HG03025 (cell line): ENCODE measurements at regions not wholly inside any gene's neighbourhood (a gene's known extent, or its start where the extent isn't known, plus 50 kb on each side); places are given as distances from the start of the nearest gene placed in this dataset.
"Not testable (repeated sequence)": the region's sequence is repeated elsewhere in the genome, so short reads cannot be mapped to it uniquely, and the experiment has no call there.

Experiments
- ATAC-seq: cut with Tn5 transposase; IDR thresholded peaks from one replicate; pipeline ENCODE4 v1.9.1; 2021; ENCODE audit warnings: mild to moderate bottlenecking, moderate library complexity; ENCODE audit not compliant: unreplicated experiment, low FRiP score

- no peak for ATAC-seq
Measured at GRCh38 chr4:10866666-10867065, 182.1 kb upstream of the CLNK start.

- no peak for ATAC-seq
Measured at GRCh38 chr4:10861036-10861435, 176.5 kb upstream of the CLNK start.

- ATAC-seq = no peak
Measured at GRCh38 chr4:10856271-10856782, 171.8 kb upstream of the CLNK start.

GRCh38 chr4:10853196-10853595 lies 168.6 kb upstream of the CLNK start:
- no peak for ATAC-seq

- no peak for ATAC-seq
Measured at GRCh38 chr4:10841697-10842096, 157.1 kb upstream of the CLNK start.

GRCh38 chr4:10837151-10837550 lies 152.6 kb upstream of the CLNK start:
- ATAC-seq = no peak

- no peak for ATAC-seq
Measured at GRCh38 chr4:10832806-10833628, 148.4 kb upstream of the CLNK start.

- ATAC-seq = no peak
Measured at GRCh38 chr4:10831727-10832408, 147.3 kb upstream of the CLNK start.

- ATAC-seq = not testable (repeated sequence)
Measured at GRCh38 chr4:10828918-10829538, 144.5 kb upstream of the CLNK start.

GRCh38 chr4:10821826-10822225 lies 137.3 kb upstream of the CLNK start:
- ATAC-seq = no peak

- no peak for ATAC-seq
Measured at GRCh38 chr4:10816571-10816970, 132.0 kb upstream of the CLNK start.

GRCh38 chr4:10811991-10812390 lies 127.4 kb upstream of the CLNK start:
- ATAC-seq = no peak

GRCh38 chr4:10810411-10810810 lies 125.8 kb upstream of the CLNK start:
- ATAC-seq = no peak

GRCh38 chr4:10809905-10810304 lies 125.3 kb upstream of the CLNK start:
- ATAC-seq = no peak

GRCh38 chr4:10808591-10808990 lies 124.0 kb upstream of the CLNK start:
- ATAC-seq = no peak

- ATAC-seq = no peak
Measured at GRCh38 chr4:10806953-10807645, 122.5 kb upstream of the CLNK start.

GRCh38 chr4:10803713-10804343 lies 119.3 kb upstream of the CLNK start:
- ATAC-seq = no peak

GRCh38 chr4:10787365-10787764 lies 102.8 kb upstream of the CLNK start:
- no peak for ATAC-seq

- no peak for ATAC-seq
Measured at GRCh38 chr4:10784621-10785020, 100.1 kb upstream of the CLNK start.

GRCh38 chr4:10783351-10783750 lies 98.8 kb upstream of the CLNK start:
- no peak for ATAC-seq
